Small intestine (tissue), 7 donors: ENCODE measurements at regions not wholly inside any gene's neighbourhood (a gene's known extent, or its start where the extent isn't known, plus 50 kb on each side); places are given as distances from the start of the nearest gene placed in this dataset.

Experiments used
- DNase-seq, 2 donors: peaks; one replicate each; pipeline versions ENCODE4 v3.0.0 to v3.0.0-alpha.2; 2013
- FAIRE-seq: peaks from 2 replicates; lab custom pipeline; 2012; peaks lifted over from hg19 to GRCh38; lab: Jason Lieb, UNC
- H3K27ac ChIP-seq, 3 donors: one replicate each; pipeline ENCODE4 v1.5.1; 2013; ENCODE audit warnings: low read length in 2 of 3, mild to moderate bottlenecking in 2 of 3, control low read depth in 1 of 3, inconsistent platforms in 1 of 3, low read depth in 1 of 3, moderate library complexity in 1 of 3
- H3K27me3 ChIP-seq, 3 donors: one replicate each; pipeline ENCODE4 v1.6.1; 2013; ENCODE audit warnings: low read length in 3 of 3, inconsistent platforms in 1 of 3; ENCODE audit not compliant: control insufficient read depth in 3 of 3, insufficient read depth in 3 of 3
- H3K36me3 ChIP-seq, 3 donors: one replicate each; pipeline ENCODE4 v1.6.1; 2013; ENCODE audit warnings: low read length in 3 of 3, inconsistent platforms in 1 of 3, low read depth in 1 of 3, mild to moderate bottlenecking in 1 of 3, moderate library complexity in 1 of 3; ENCODE audit not compliant: control insufficient read depth in 3 of 3, insufficient read depth in 2 of 3
- H3K4me1 ChIP-seq, 3 donors: one replicate each; pipeline ENCODE4 v1.6.1; 2013; ENCODE audit warnings: low read length in 2 of 3, inconsistent platforms in 1 of 3, low read depth in 1 of 3, mild to moderate bottlenecking in 1 of 3, moderate library complexity in 1 of 3; ENCODE audit not compliant: control insufficient read depth in 3 of 3, insufficient read depth in 2 of 3
- H3K4me3 ChIP-seq, 3 donors: one replicate each; pipeline ENCODE4 v1.5.1; 2013; ENCODE audit warnings: low read length in 3 of 3, control low read depth in 1 of 3, inconsistent platforms in 1 of 3, low read depth in 1 of 3, mild to moderate bottlenecking in 1 of 3, moderate library complexity in 1 of 3
- H3K9me3 ChIP-seq, 2 donors: one replicate each; pipeline ENCODE4 v1.6.1; 2013; ENCODE audit warnings: low read depth in 1 of 2, low read length in 1 of 2; ENCODE audit not compliant: control insufficient read depth in 2 of 2, insufficient read depth in 1 of 2
- WGBS, 3 donors: extraction: QIAGEN DNeasy Blood & Tissue Kit; methylation state at CpG; one replicate each; pipeline ENCODE4 v1.1.7; 2013; 5-methylcytosine and 5-hydroxymethylcytosine counted together
- donor health status: healthy with polysubstance abuse.
- donor health status: control.
- donor health status: control.
- donor health status: Bipolar disorder and iron deficiency.
- donor health status: healthy.

DNA sequence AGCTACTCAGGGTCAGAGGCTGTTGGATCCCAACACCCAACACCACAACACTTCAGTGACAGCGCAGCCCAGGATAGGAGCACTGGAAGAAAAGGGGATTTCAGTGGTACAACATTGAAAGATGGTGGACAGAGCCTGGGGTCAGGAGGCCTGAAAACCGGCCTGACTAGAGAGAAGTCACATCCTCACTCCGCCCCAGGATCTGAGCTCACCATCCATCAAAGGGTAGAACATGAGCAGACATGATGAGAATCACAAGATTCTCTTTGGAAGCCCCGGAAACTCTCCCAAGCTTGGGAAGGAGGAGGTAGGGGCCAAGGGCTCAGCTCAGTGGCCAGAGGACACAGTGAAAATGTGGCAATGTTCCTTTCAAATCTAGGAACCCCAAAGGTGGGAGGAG, 271.3 kb downstream of the NPHP4 start:
- WGBS, 3 donors = 78 to 82% (median 81%) methylated on average over 4 of the region's 4 CpGs
- Histone ChIP-seq H3K27me3 (peaks cover 0 to 2% (median 0%) of the 10 kb centered on the region in 3 donors), H3K27ac (no peak overlapping the region), H3K9me3 (peaks cover 0 to 2% of the 10 kb centered on the region in 2 donors), H3K4me3 (no peak overlapping the region), H3K36me3 (no peaks in the 10 kb centered on the region), H3K4me1 (no peaks in the 10 kb centered on the region)
- DNase-seq (no peak), FAIRE-seq (no peak)

DNA sequence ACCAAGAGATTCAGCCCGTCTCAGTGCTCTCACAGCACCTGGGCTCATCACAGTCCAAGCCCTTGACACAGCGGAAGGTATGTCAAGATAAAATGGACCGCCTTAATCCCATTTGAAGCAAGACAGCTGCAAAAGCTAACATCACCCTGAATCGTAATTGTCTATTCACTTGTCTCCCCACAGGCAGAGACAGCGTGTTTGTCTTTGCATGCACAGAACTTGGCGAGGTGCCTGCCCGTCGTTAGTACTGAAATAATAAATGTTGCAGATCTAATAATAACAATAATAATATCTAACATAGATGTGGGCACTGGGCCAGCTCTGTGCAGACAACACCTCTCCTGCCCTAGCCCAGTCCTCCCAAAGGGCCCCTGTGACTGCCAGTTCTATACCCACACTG, 271.7 kb downstream of the NPHP4 start:
- FAIRE-seq (no peak), DNase-seq (no peak)
- no peak overlapping the region for H3K4me3 ChIP-seq
- 61 to 73% (median 65%) methylated on average over 8 of the region's 8 CpGs for WGBS, 3 donors
- H3K27ac ChIP-seq = no peak overlapping the region
- H3K4me1 ChIP-seq = no peaks in the 10 kb centered on the region
- peaks cover 0 to 5% of the 10 kb centered on the region in 2 donors for H3K9me3 ChIP-seq
- H3K36me3 ChIP-seq = no peaks in the 10 kb centered on the region
- H3K27me3 ChIP-seq = peaks cover 0 to 1% (median 0%) of the 10 kb centered on the region in 3 donors

DNA sequence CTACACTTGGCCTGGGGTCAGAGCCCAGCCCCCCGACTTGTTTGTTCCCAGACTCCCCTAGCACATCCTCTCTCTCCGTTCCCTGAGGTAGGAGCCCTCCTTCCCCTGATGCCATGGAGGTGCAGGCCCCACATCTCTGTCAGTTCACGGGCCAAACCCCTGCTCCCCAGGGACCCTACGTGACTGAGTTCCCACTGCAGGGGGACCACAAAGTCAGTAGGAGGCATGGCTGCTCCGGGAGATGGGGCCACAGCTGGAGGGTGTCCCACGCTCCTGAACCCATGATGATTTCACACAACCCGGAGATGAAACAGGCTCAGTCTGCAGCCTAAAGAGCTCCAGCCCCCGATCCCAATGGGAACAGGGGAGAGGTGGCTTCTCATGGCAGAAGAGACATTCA, 272.2 kb downstream of the NPHP4 start:
- WGBS, 3 donors = 75 to 77% (median 76%) methylated on average over 8 of the region's 8 CpGs
- no peak for FAIRE-seq

DNA sequence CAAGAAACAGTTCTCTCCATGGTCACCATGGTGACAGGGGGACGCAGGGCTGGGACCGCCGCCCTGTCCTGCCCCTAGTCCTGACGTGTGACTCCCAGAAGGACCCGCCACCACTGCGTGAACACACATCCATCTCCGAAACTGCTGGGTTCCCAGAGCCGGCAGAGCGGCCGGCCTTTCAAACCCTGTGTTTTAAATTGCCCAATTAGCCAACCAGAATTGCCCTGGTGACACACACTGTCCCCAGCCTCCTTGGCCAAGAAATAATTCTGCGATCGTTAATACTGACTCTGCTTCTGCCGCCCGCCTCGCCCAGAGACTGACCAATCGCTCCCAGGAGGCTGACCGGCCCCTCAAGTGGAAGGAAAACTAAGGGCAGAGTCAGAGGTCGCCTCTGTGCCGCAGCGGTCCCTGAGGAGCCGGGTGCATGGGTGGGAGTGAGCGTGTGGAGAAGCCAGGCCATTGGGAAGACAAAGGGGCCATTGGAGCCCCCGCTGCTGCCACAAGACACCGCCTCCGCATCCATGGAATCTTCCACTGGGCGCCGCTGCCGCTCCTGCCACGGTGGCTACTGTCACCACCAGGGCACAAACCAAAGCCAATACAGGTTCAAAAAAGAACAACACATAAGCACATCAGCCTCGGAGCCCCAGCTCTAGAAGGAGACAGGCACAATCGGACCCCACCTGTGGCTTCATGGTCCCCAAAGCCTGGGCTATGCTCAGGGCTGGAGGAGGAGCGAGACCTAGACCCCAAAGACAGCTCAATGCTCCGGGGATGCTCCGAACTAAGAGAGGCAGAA, 273.2 kb downstream of the NPHP4 start:
- FAIRE-seq = no peak

More for the DNA sequence above, 272.2 kb downstream of the NPHP4 start:
- Histone ChIP-seq H3K27ac (no peak overlapping the region), H3K27me3 (no peaks in the 10 kb centered on the region), H3K4me1 (no peaks in the 10 kb centered on the region), H3K4me3 (no peak overlapping the region), H3K36me3 (no peaks in the 10 kb centered on the region), H3K9me3 (peaks cover 0 to 5% of the 10 kb centered on the region in 2 donors)
- no peak for DNase-seq

DNA sequence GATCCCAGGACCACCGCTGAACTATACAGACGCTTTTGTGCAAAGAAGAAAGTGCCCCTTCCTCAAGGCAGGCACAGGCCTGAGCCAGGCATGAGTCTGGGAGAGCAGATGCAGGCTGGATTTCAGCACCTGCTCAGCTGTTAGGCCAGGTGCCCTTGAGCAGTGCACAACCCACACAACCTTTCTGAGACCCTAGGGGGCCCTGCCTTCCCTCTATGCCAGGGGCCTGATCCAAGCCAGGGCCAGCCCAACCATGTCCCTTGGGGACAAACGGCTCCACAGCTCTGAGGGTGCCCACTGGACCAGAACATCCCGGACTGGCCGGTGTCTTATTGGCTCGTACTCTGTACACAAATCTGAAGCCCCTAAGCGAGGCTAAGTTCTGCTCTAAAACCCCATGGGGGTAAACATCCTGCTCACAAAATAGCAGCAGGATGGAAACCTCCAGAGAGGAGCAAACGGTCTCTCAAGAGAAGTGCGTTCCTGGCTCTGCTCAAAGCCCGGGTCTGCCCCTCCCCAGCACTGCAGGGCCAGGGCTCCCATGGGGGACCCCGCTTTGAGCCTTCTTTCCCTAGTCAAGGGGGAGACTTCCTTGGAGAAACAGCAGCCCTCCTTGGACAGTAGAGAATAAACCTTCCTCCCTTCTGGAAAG, 275.1 kb downstream of the NPHP4 start:
- H3K4me1 ChIP-seq = no peaks in the 10 kb centered on the region
- 51 to 68% (median 58%) methylated on average over 11 of the region's 11 CpGs for WGBS, 3 donors
- no peaks in the 10 kb centered on the region for H3K36me3 ChIP-seq
- H3K27ac ChIP-seq = no peak overlapping the region
- H3K4me3 ChIP-seq = no peak overlapping the region
- H3K9me3 ChIP-seq = peaks cover 0 to 5% of the 10 kb centered on the region in 2 donors
- DNase-seq (no peak), FAIRE-seq (no peak)
- no peaks in the 10 kb centered on the region for H3K27me3 ChIP-seq

More for the DNA sequence above, 273.2 kb downstream of the NPHP4 start:
- no peaks in the 10 kb centered on the region for H3K36me3 ChIP-seq
- WGBS, 3 donors = 68 to 74% (median 69%) methylated on average over 34 of the region's 34 CpGs
- H3K27ac ChIP-seq = no peak overlapping the region
- H3K4me3 ChIP-seq = no peak overlapping the region
- no peaks in the 10 kb centered on the region for H3K4me1 ChIP-seq
- no peaks in the 10 kb centered on the region for H3K27me3 ChIP-seq
- peaks cover 0 to 5% of the 10 kb centered on the region in 2 donors for H3K9me3 ChIP-seq
- DNase-seq = no peak

DNA sequence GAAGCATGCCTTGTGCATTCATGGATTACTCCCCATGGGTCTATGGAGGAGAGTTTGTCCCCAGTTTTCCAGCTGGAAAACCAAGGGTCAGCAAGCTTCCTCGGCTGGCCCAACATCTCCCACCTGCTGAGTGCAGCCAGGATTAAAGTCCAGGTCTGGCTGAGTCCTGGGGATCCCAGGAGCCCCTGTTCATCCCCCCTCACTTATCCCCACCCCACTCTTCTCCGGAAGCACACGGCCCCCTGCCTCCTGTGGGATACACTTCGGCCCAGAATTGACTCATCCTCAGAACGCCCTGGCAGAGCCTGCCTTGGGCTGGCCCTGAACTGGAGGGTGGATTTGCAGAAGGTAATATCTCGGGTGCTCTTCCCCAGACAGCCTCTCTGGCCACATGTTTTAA, 276.1 kb downstream of the NPHP4 start:
- Histone ChIP-seq H3K27me3 (no peaks in the 10 kb centered on the region), H3K36me3 (no peaks in the 10 kb centered on the region), H3K4me3 (no peak overlapping the region), H3K4me1 (no peaks in the 10 kb centered on the region), H3K9me3 (peaks cover 0 to 5% of the 10 kb centered on the region in 2 donors), H3K27ac (no peak overlapping the region)
- FAIRE-seq (no peak), DNase-seq (no peak)
- 74 to 84% (median 79%) methylated on average over 6 of the region's 6 CpGs for WGBS, 3 donors

DNA sequence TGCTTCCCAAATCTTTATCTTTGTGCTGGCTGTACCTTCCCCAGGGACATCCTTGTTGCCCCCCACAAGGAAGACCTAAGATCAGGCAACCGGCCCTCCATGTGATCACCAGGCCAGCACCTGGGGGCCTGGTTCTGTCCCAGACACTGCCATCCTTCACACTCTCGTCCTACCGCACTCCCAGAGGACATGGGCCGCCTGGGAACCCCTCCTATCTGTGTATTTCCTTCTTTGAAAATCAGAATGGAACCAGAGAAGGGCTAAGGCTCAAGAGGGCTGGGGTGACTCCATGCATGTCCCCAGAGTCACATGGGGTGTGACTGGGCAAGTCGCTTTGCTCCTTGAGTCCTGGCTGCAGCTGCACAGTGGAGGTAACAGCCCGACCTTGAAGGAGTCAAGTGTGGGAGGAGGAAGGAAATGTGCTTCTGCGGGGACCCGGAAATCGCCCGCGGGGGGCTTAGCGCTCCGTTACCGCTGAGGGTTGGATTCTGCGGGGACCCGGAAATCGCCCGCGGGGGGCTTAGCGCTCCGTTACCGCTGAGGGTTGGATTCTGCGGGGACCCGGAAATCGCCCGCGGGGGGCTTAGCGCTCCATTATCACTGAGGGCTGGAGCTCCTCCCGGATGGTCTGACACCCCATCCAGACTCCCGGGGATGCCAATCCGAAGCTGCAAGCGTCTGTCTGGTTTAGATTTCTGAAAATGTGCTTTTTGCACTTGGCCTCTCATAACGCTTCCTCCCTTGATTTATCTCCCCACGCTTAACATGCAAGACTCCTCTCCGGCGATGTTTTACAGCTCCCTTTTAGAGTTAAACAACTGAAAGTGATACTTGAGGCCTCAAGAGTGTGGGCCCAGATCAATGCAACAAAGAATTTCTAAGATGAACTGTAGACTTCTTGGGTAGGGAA, 278.9 kb downstream of the NPHP4 start:
- no peaks in the 10 kb centered on the region for H3K27me3 ChIP-seq
- FAIRE-seq (no peak), DNase-seq (no peak)
- H3K4me3 ChIP-seq = no peak overlapping the region
- H3K36me3 ChIP-seq = no peaks in the 10 kb centered on the region
- 77 to 92% (median 87%) methylated on average over 35 to 36 of the region's 36 CpGs for WGBS, 3 donors
- H3K4me1 ChIP-seq = no peaks in the 10 kb centered on the region
- peaks cover 0 to 5% of the 10 kb centered on the region in 2 donors for H3K9me3 ChIP-seq
- no peak overlapping the region for H3K27ac ChIP-seq
